HL-60 (cell line): ENCODE measurements at regions not wholly inside any gene's neighbourhood (a gene's known extent, or its start where the extent isn't known, plus 50 kb on each side); places are given as distances from the start of the nearest gene placed in this dataset.

Experiments
- DNase-seq, 2 experiments: peaks; one replicate each; pipeline ENCODE4 v3.0.0-alpha.2; 2010 to 2020; ENCODE audit warnings: low read depth in 1 of 2, low spot score in 1 of 2
- H3K27ac ChIP-seq: fragments of 250-450 bp; sonication (Bioruptor Pico); replicated peaks from 2 replicates; pipeline ENCODE4 v1.5.1; 2020; ENCODE audit warnings: mild to moderate bottlenecking, moderate library complexity
- H3K27me3 ChIP-seq: fragments of 250-450 bp; sonication (Bioruptor Pico); 2 replicates; pipeline ENCODE4 v1.5.1; 2021; ENCODE audit warnings: mild to moderate bottlenecking, moderate library complexity; ENCODE audit not compliant: insufficient read depth, poor library complexity, severe bottlenecking
- H3K4me3 ChIP-seq: replicated peaks from 2 replicates; pipeline ENCODE4 v1.5.1; 2011; ENCODE audit warnings: mild to moderate bottlenecking, control low read depth, low read length; ENCODE audit not compliant: insufficient read depth
- CTCF ChIP-seq: IDR thresholded peaks from one replicate; pipeline ENCODE4 v1.5.1; 2011; ENCODE audit warnings: low read length, control low read depth, inconsistent platforms; ENCODE audit not compliant: insufficient read depth
- GABPA ChIP-seq: IDR thresholded peaks from 2 replicates; pipeline ENCODE4 v1.6.1; 2012; ENCODE audit warnings: low read depth
- POLR2AphosphoS5 ChIP-seq: IDR thresholded peaks from 2 replicates; pipeline ENCODE4 v1.6.1; 2012; ENCODE audit warnings: low read depth
- REST ChIP-seq: IDR thresholded peaks from 2 replicates; pipeline ENCODE4 v1.6.1; 2012; ENCODE audit warnings: low read depth; ENCODE audit not compliant: insufficient replicate concordance
- SPI1 ChIP-seq: IDR thresholded peaks from 2 replicates; pipeline ENCODE4 v1.6.1; 2012; ENCODE audit warnings: low read depth, mild to moderate bottlenecking, borderline replicate concordance

GRCh38 chr2:7992612-7993602 lies 688.9 kb upstream of the ID2 start:
- TF ChIP-seq SPI1 (no peak), REST (no peak), CTCF (no peak), GABPA (no peak), POLR2AphosphoS5 (no peak)
- peak in 1 of 2 experiments; percentile 5 for DNase-seq
- H3K27me3 ChIP-seq = no peaks in the 10 kb centered on the region
- no peak overlapping the region for H3K27ac ChIP-seq
- no peak overlapping the region for H3K4me3 ChIP-seq

- H3K27me3 ChIP-seq = no peaks in the 10 kb centered on the region
- no peak for DNase-seq
- H3K4me3 ChIP-seq = no peak overlapping the region
- TF ChIP-seq REST (no peak), CTCF (no peak)
- H3K27ac ChIP-seq = no peak overlapping the region
Observed at GRCh38 chr2:7994397-7994951, 687.4 kb upstream of the ID2 start.

- Histone ChIP-seq H3K27me3 (no peaks in the 10 kb centered on the region), H3K27ac (no peak overlapping the region), H3K4me3 (no peak overlapping the region)
- TF ChIP-seq CTCF = no peak
- TF ChIP-seq SPI1 = no peak
- TF ChIP-seq POLR2AphosphoS5 = no peak
- TF ChIP-seq GABPA = no peak
- no peak for TF ChIP-seq REST
- no peak for DNase-seq
Observed at GRCh38 chr2:7997279-7997678, 684.6 kb upstream of the ID2 start.
